OCI-LY7 (cell line): ENCODE measurements at regions not wholly inside any gene's neighbourhood (a gene's known extent, or its start where the extent isn't known, plus 50 kb on each side); places are given as distances from the start of the nearest gene placed in this dataset.

Source experiments
- BruUV-seq: library from RNA; stranded (reverse); fragments of 400-500 nt; replicated peaks from 2 replicates; lab custom pipeline; 2021; lab: Mats Ljungman, UMichigan
- CTCF ChIA-PET: fragments of 300-600 bp; sonication (Branson Sonifier 250); formaldehyde crosslinking; loops from one replicate; lab custom pipeline; 2022; ENCODE audit warnings: antibody characterized with exemption; ENCODE audit not compliant: unreplicated experiment; lab: Charles Lee
- POLR2A ChIA-PET: fragments of 300-600 bp; sonication (Branson Sonifier 250); formaldehyde crosslinking; loops from one replicate; lab custom pipeline; 2022; ENCODE audit warnings: antibody characterized with exemption; lab: Charles Lee
- DNase-seq: peaks from one replicate; pipeline ENCODE4 v3.0.0-alpha.2; 2015; ENCODE audit warnings: low spot score
- H2AFZ ChIP-seq: fragments of 200-600 bp; sonication (generic), shearing (Covaris generic); 2 replicates; pipeline ENCODE4 v1.6.1; 2014; ENCODE audit warnings: mild to moderate bottlenecking, antibody characterized with exemption, low read length, moderate library complexity
- H3K27ac ChIP-seq: fragments of 200-600 bp; sonication (generic); 2 replicates; pipeline ENCODE4 v1.5.1; 2014; ENCODE audit warnings: mixed run types, low read depth, mild to moderate bottlenecking, moderate library complexity, low read length, inconsistent platforms; ENCODE audit not compliant: poor library complexity, severe bottlenecking
- H3K36me3 ChIP-seq: fragments of 200-600 bp; sonication (generic); 2 replicates; pipeline ENCODE4 v1.6.1; 2014; ENCODE audit warnings: mild to moderate bottlenecking, antibody characterized with exemption, low read length, moderate library complexity, mixed read lengths; ENCODE audit not compliant: insufficient read depth
- H3K4me1 ChIP-seq: fragments of 200-600 bp; sonication (generic); 2 replicates; pipeline ENCODE4 v1.5.1; 2014; ENCODE audit warnings: mild to moderate bottlenecking, low read length; ENCODE audit not compliant: insufficient read depth, poor library complexity, severe bottlenecking
- H3K4me2 ChIP-seq: fragments of 200-600 bp; sonication (generic); 2 replicates; pipeline ENCODE4 v1.6.1; 2014; ENCODE audit warnings: mild to moderate bottlenecking, low read length
- H3K4me3 ChIP-seq: fragments of 200-600 bp; sonication (generic); 2 replicates; pipeline ENCODE4 v1.5.1; 2014; ENCODE audit warnings: mild to moderate bottlenecking, low read depth, low read length; ENCODE audit not compliant: poor library complexity, severe bottlenecking
- H3K79me2 ChIP-seq: fragments of 200-600 bp; sonication (generic); 2 replicates; pipeline ENCODE4 v1.6.1; 2016; ENCODE audit warnings: low read depth, mild to moderate bottlenecking, low read length, moderate library complexity, mixed read lengths; ENCODE audit not compliant: insufficient read depth
- H3K9me2 ChIP-seq: fragments of 200-600 bp; sonication (generic); 2 replicates; pipeline ENCODE4 v1.6.1; 2016; ENCODE audit warnings: mild to moderate bottlenecking, low read length, mixed read lengths; ENCODE audit not compliant: insufficient read depth
- H3K9me3 ChIP-seq: fragments of 200-600 bp; sonication (generic); 2 replicates; pipeline ENCODE4 v1.6.1; 2014; ENCODE audit warnings: mild to moderate bottlenecking, mixed run types, low read length, mixed read lengths
- H4K20me1 ChIP-seq: fragments of 200-600 bp; sonication (generic); 2 replicates; pipeline ENCODE4 v1.6.1; 2014; ENCODE audit warnings: mild to moderate bottlenecking, antibody characterized with exemption, low read length, moderate library complexity, mixed read lengths; ENCODE audit not compliant: insufficient read depth
- EZH2phosphoT487 ChIP-seq: fragments of 200-600 bp; sonication (generic); IDR thresholded peaks from 2 replicates; pipeline ENCODE4 v1.6.1; 2018; ENCODE audit warnings: low read depth, borderline replicate concordance, mild to moderate bottlenecking, mixed run types, antibody characterized with exemption, low read length, moderate library complexity, mixed read lengths
- intact Hi-C: fragments of 100-400 bp; cut with micrococcal nuclease; formaldehyde crosslinking; loops from one replicate; pipeline ENCODE4 v1.10.0; 2022; ENCODE audit not compliant: unreplicated experiment
- TF ChIP-seq, protein P1 (sequence below): fragments of 200-600 bp; sonication (generic); conservative IDR thresholded peaks from 2 replicates; pipeline ENCODE4 v1.5.1; 2014; ENCODE audit warnings: mild to moderate bottlenecking, antibody characterized with exemption, low read length, moderate library complexity, mixed read lengths

DNA sequence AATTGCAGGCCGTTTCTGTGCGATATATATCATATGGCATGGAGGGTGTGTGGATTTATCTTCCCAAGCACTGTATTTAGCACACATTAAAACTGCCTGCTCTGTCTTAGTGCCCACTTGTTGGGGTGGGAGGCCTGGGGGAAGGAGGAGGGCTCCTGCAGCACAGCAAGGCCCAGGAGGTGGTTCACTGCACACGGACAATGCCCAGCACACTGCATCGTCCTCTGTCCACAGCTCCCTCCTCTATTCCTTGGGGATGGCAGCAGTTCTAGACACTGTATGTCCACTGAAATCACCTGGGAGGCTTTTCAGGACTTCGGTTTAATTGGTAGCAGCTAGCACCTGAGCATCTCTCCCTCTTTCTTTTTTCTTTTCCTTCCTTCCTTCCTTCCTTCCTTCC, 161.2 kb downstream of the KTN1 start:
- intact Hi-C loops = no loop called here
- CTCF ChIA-PET = no interaction called here
- Histone ChIP-seq H2AFZ (no peak overlapping the region), H3K27ac (no peak overlapping the region), H4K20me1 (no peaks in the 10 kb centered on the region), H3K4me1 (no peaks in the 10 kb centered on the region), H3K9me3 (no peaks in the 10 kb centered on the region), H3K4me2 (no peak overlapping the region), H3K36me3 (no peaks in the 10 kb centered on the region), H3K9me2 (no peaks in the 10 kb centered on the region), H3K79me2 (no peaks in the 10 kb centered on the region), H3K4me3 (no peak overlapping the region)
- POLR2A ChIA-PET = no interaction called here
- TF ChIP-seq, protein P1, sequence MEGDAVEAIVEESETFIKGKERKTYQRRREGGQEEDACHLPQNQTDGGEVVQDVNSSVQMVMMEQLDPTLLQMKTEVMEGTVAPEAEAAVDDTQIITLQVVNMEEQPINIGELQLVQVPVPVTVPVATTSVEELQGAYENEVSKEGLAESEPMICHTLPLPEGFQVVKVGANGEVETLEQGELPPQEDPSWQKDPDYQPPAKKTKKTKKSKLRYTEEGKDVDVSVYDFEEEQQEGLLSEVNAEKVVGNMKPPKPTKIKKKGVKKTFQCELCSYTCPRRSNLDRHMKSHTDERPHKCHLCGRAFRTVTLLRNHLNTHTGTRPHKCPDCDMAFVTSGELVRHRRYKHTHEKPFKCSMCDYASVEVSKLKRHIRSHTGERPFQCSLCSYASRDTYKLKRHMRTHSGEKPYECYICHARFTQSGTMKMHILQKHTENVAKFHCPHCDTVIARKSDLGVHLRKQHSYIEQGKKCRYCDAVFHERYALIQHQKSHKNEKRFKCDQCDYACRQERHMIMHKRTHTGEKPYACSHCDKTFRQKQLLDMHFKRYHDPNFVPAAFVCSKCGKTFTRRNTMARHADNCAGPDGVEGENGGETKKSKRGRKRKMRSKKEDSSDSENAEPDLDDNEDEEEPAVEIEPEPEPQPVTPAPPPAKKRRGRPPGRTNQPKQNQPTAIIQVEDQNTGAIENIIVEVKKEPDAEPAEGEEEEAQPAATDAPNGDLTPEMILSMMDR = no peak
- TF ChIP-seq EZH2phosphoT487 = no peak
- no TSS peak for BruUV-seq
- DNase-seq = no peak

- H3K9me2 ChIP-seq = no peaks in the 10 kb centered on the region
- intact Hi-C loops = no loop called here
- DNase-seq = no peak
- H4K20me1 ChIP-seq = no peaks in the 10 kb centered on the region
- H3K4me1 ChIP-seq = no peaks in the 10 kb centered on the region
- BruUV-seq = no TSS peak
- no peak overlapping the region for H2AFZ ChIP-seq
- H3K9me3 ChIP-seq = no peaks in the 10 kb centered on the region
- POLR2A ChIA-PET = no interaction called here
- H3K79me2 ChIP-seq = no peaks in the 10 kb centered on the region
- no peak overlapping the region for H3K4me2 ChIP-seq
- H3K4me3 ChIP-seq = no peak overlapping the region
- TF ChIP-seq, protein P1 = no peak
- no peak for TF ChIP-seq EZH2phosphoT487
- no peaks in the 10 kb centered on the region for H3K36me3 ChIP-seq
- CTCF ChIA-PET = no interaction called here
- H3K27ac ChIP-seq = no peak overlapping the region
Measured at GRCh38 chr14:55743551-55743950, 163.5 kb downstream of the KTN1 start.

DNA sequence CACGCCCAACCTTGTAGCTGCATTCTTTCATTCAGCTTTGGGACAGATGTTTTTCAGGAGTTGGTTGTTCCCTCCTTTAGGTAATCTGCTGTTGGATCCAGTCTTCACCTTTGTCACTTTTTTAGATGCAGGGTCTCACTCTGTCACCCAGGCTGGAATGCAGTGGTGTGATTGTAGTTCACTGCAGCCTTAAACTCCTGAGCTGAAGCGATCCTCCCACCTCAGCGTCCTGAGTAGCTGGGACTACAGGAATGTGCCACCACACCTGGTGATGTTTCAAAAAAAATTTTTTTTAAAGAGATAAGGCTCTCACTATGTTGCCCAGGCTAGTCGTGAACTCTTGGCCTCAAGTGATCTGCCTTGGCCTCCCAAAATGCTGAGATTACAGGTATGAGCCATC, 164.3 kb downstream of the KTN1 start:
- no peak overlapping the region for H3K4me2 ChIP-seq
- CTCF ChIA-PET = no interaction called here
- no peaks in the 10 kb centered on the region for H3K4me1 ChIP-seq
- H3K36me3 ChIP-seq = no peaks in the 10 kb centered on the region
- H4K20me1 ChIP-seq = no peaks in the 10 kb centered on the region
- no peaks in the 10 kb centered on the region for H3K9me3 ChIP-seq
- no peak overlapping the region for H2AFZ ChIP-seq
- POLR2A ChIA-PET = no interaction called here
- no peak overlapping the region for H3K27ac ChIP-seq
- DNase-seq = no peak
- no peaks in the 10 kb centered on the region for H3K79me2 ChIP-seq
- H3K9me2 ChIP-seq = no peaks in the 10 kb centered on the region
- no TSS peak for BruUV-seq
- no peak overlapping the region for H3K4me3 ChIP-seq
- intact Hi-C loops = no loop called here
- TF ChIP-seq EZH2phosphoT487 = no peak
- TF ChIP-seq, protein P1 = no peak
